Breast epithelium (tissue), 3 donors: ENCODE measurements at regions not wholly inside any gene's neighbourhood (a gene's known extent, or its start where the extent isn't known, plus 50 kb on each side); places are given as distances from the start of the nearest gene placed in this dataset.

ENCODE experiments used
- CTCF ChIP-seq, 3 donors: fragments of 450-650 bp; IDR thresholded peaks; one replicate each; pipeline ENCODE4 v1.5.1; 2016 to 2017; ENCODE audit warnings: antibody characterized with exemption in 3 of 3, mild to moderate bottlenecking in 3 of 3, moderate library complexity in 3 of 3
- POLR2A ChIP-seq: fragments of 450-650 bp; IDR thresholded peaks from one replicate; pipeline ENCODE4 v1.6.1; 2016; ENCODE audit warnings: antibody characterized with exemption, mild to moderate bottlenecking, moderate library complexity

- TF ChIP-seq CTCF (IDR thresholded peaks at IDR 0.05) (no peak), POLR2A (no peak)
These were observed 102.9 kb upstream of the FSCB start for GRCh38 chr14:44609876-44610510.
